ENCODE measurements at regions not wholly inside any gene's neighbourhood (a gene's known extent, or its start where the extent isn't known, plus 50 kb on each side); places are given as distances from the start of the nearest gene placed in this dataset.

DNA sequence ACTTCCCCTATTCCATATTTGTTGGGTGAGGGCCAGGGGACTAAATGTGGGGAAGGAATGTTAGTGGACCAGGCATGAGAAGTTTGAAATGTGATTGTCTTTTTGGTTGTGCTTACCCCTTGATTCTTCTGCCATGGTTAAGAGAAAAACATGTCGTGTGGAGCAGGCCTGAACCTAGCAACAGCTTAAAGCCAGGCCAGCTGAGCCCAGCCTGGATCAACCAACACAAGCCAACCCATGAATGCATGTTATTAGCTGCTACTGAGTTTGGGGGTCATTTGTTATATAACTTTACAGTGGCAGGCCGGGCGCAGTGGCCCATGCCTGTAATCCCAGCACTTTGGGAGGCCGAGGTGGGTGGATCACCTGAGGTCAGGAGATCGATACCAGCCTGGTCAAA lies 52.4 kb upstream of the TRIO start:
- no peak for DNase-seq (ENCODE audit: low read depth in 4 of 4, low spot score in 2 of 4)

- no peak for DNase-seq (ENCODE audit: low read depth in 4 of 4, low spot score in 2 of 4)
These were observed 52.9 kb upstream of the TRIO start for GRCh38 chr5:14090290-14090689.

GRCh38 chr5:14089198-14089597 lies 53.9 kb upstream of the TRIO start:
- no peak for DNase-seq (ENCODE audit: low read depth in 4 of 4, low spot score in 2 of 4)

GRCh38 chr5:14086261-14086660 lies 56.9 kb upstream of the TRIO start:
- DNase-seq (ENCODE audit: low read depth in 4 of 4, low spot score in 2 of 4) = no peak

DNA sequence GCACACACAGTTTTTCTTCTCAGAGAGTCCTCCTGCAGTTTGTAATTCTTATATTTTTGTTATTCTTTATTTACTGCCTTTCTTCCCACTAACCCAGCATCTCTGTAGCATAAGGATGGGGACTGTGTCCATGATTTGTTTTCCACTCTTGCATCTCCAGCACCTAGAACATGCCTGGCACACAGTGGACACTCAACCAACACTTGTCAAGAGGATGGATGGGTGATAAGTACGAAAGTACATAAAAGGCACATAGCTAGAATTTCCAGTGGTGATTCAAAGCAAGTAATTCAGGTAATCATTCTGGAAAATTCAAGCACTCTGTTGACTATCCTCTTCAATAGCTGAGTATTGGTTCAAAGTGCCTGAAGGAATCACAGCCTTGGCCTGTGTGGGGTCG lies 60.2 kb upstream of the TRIO start:
- DNase-seq (ENCODE audit: low read depth in 4 of 4, low spot score in 2 of 4) = no peak

DNA sequence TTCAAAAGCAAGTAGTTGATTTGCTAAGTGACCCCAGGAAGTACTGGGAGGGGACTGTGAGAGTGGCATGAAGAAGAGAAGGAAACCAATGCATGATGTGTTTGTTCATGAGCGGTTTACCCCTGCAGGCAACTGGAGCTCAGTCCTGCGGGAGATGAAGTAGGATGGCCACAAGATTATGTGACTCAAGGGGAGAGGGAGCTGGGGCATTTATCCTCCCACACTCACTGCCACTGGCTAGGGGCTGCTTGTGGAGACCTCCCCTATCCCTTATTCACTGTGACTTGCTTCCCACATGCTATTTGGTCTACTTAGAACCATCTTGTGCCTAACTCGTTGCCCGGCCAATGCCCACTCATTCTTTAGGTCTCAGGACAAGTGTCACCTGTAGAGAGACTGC lies 60.6 kb upstream of the TRIO start:
- DNase-seq (ENCODE audit: low read depth in 4 of 4, low spot score in 2 of 4) = no peak

GRCh38 chr5:14081791-14082190 lies 61.4 kb upstream of the TRIO start:
- DNase-seq (ENCODE audit: low read depth in 4 of 4, low spot score in 2 of 4) = no peak

- DNase-seq (ENCODE audit: low read depth in 4 of 4, low spot score in 2 of 4) = no peak
These were observed 64.4 kb upstream of the TRIO start for GRCh38 chr5:14078716-14079115.

GRCh38 chr5:14077501-14077900 lies 65.6 kb upstream of the TRIO start:
- DNase-seq (ENCODE audit: low read depth in 4 of 4, low spot score in 2 of 4) = no peak

- DNase-seq (ENCODE audit: low read depth in 4 of 4, low spot score in 2 of 4) = no peak
These were observed 66.6 kb upstream of the TRIO start for GRCh38 chr5:14076561-14076960.

GRCh38 chr5:14075937-14076336 lies 67.2 kb upstream of the TRIO start:
- DNase-seq (ENCODE audit: low read depth in 4 of 4, low spot score in 2 of 4) = no peak

DNA sequence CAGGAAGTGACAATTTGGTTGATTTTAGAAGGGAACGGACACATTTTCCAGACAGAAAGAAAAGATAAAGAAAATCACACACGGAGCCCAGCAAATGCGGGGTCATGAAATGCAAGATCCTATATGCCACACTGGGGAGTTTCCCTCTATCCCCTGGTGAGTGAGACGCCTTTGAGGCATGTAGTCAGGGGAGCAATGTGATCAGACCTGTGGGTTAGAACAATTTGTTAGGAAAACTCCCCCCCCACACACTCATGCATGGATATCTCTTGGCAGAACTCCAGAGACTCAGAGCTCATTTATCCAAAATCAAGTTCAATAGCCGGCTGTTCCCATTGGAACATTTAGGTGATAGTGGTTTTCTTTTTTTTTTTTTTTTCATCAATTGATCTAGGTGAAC lies 71.7 kb upstream of the TRIO start:
- no peak for DNase-seq (ENCODE audit: low read depth in 4 of 4, low spot score in 2 of 4)

- no peak for DNase-seq (ENCODE audit: low read depth in 4 of 4, low spot score in 2 of 4)
These were observed 74.1 kb upstream of the TRIO start for GRCh38 chr5:14069021-14069420.

DNA sequence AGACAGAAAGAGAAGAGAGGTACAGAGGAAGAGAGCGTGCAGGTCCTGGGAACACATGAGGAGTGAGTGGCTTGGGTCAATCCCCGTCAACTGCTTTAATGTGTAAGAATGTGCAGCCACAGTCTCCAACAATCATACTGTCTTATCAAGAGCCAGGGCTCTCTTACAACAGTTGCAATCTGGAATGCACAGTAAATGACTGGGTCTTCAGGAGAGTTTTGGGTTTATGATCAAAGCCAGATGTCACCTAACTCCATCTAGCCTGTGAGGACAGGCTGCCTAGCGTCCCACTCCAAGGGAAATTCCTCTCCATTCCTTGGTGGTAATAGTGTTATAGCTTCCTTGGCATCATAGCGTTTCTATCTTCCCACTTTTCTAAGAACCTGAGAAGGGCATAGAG lies 75.0 kb upstream of the TRIO start:
- no peak for DNase-seq (ENCODE audit: low read depth in 4 of 4, low spot score in 2 of 4)

- no peak for DNase-seq (ENCODE audit: low read depth in 4 of 4, low spot score in 2 of 4)
These were observed 76.8 kb upstream of the TRIO start for GRCh38 chr5:14066326-14066725.

DNA sequence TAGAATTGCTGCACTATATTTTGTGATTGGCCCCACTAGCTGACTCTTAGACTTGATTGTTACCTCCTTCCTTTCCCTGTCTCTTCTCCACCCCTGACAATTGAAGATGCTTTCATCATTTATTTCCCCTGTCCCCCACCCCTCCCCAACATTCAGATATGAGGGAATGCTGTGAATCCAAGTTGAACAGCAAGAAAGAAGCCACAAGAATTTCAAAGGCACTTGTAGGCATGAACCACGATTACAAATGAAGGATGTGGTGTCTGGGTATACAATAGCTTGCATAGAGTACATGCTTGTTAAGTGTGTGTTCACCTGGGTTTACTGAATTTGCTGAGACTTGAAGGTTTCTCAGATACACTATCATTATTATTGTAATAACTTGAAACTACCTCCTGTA lies 78.3 kb upstream of the TRIO start:
- no peak for DNase-seq (ENCODE audit: low read depth in 4 of 4, low spot score in 2 of 4)

DNA sequence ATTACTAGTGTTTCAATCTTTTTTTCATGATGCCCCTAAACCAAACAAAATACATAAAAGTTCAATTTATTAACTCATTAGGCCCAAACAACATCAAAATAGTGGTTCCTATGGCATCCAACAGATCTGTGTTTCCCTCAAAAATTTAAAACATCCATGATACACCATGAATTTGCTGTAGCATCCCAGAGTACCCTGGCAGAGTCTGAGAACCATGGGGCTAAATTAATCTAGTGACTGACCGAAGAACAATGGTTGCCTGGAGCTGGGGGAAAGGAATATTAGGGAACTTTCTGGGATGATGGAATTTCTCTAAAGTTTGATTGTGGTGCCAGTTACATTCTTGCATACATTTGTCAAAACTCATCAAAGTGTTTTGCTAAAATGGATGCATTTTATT lies 79.5 kb upstream of the TRIO start:
- no peak for DNase-seq (ENCODE audit: low read depth in 4 of 4, low spot score in 2 of 4)

DNA sequence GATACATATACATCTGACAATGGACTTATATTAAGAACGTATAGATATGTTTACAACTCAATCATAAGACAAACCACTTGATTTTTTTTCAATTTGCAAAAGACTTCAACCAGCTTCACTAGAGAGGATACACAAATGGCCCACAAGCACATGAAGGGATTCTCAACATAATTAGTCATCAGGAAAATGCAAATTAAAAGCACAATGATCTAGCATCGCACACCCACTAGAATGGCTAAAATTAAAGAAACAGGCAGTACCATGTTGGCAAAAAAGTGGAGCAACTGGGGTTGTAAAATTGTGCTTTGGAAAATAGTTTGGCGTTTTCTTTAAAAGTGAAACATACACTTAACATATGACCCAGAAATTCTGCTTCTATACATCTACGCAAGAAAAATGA lies 80.0 kb upstream of the TRIO start:
- no peak for DNase-seq (ENCODE audit: low read depth in 4 of 4, low spot score in 2 of 4)

GRCh38 chr5:14062178-14062577 lies 81.0 kb upstream of the TRIO start:
- no peak for DNase-seq (ENCODE audit: low read depth in 4 of 4, low spot score in 2 of 4)

DNA sequence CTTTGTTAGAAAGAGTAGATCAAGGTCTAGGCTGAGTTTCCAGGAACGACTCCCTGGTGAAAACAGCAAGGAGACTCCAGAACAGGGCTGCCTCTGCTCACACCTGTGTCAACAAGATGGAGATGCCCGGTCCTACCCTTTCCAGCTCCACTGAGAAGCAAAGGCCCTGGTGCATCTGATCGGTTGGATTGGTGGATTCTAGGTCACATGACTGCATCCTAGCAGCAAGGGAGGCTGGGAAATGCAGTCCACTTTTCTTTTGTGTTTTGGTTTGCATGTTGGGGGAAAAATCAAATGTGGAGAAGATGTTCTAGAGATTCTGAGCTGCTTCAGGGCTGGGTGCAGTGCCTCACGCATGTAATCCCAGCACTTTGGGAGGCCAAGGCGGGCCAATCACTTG lies 82.0 kb upstream of the TRIO start:
- DNase-seq (ENCODE audit: low read depth in 4 of 4, low spot score in 2 of 4) = no peak

DNA sequence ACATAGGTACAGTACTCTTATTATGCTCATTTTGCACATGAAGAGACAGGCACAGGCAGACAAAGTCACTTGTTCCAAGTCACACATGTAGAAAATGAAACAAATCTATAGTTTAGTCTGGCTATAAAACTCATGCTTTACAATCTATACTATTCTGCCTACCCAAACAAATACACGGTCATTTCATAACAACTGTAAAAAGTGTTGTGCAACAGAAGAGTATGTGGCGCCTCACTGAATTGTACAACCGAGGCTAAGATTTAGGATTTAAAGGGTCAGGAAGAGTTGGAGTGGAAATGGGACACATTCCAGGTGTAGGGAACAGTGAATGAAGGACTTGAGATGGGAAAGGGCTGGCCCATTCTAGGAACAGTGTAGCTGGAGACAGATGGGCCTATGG lies 82.9 kb upstream of the TRIO start:
- DNase-seq (ENCODE audit: low read depth in 4 of 4, low spot score in 2 of 4) = no peak

DNA sequence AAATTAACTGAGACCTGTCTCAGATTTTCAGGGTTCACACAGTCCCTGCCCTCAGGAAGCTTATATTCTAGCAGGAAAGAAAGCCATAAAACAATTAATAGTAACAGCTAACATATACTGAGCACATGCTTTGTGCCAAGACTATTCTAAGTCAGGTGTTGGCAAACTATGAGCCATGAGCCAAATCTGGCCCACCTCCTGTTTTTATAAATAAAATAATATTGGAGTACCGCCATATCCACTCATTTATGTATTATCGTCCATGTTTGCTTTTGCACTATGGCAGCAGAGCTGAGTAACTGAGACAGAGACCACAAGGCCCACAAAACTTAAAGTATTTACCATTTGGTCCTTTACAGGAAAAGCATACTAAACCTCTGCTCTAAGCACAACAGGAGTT lies 83.3 kb upstream of the TRIO start:
- DNase-seq (ENCODE audit: low read depth in 4 of 4, low spot score in 2 of 4) = no peak

- DNase-seq (ENCODE audit: low read depth in 4 of 4, low spot score in 2 of 4) = no peak
These were observed 85.9 kb upstream of the TRIO start for GRCh38 chr5:14057289-14057688.

GRCh38 chr5:14056039-14056438 lies 87.1 kb upstream of the TRIO start:
- no peak for DNase-seq (ENCODE audit: low read depth in 4 of 4, low spot score in 2 of 4)
